T-helper 9 cell (primary cell): ENCODE measurements at regions not wholly inside any gene's neighbourhood (a gene's known extent, or its start where the extent isn't known, plus 50 kb on each side); places are given as distances from the start of the nearest gene placed in this dataset.

Experiments used
- DNase-seq: peaks from one replicate; pipeline ENCODE4 v3.0.0-alpha.2; 2020

- no peak for DNase-seq
Measured at GRCh38 chr18:57991552-57991951, 52.5 kb upstream of the NEDD4L start.

- DNase-seq, result no peak
Measured at GRCh38 chr18:57989536-57989935, 54.5 kb upstream of the NEDD4L start.

GRCh38 chr18:57984490-57985115 lies 59.4 kb upstream of the NEDD4L start:
- no peak for DNase-seq

GRCh38 chr18:57983965-57984364 lies 60.1 kb upstream of the NEDD4L start:
- DNase-seq, result no peak

- no peak for DNase-seq
Measured at GRCh38 chr18:57983472-57983871, 60.6 kb upstream of the NEDD4L start.

GRCh38 chr18:57982372-57983021 lies 61.5 kb upstream of the NEDD4L start:
- DNase-seq, result no peak

- DNase-seq, result no peak
Measured at GRCh38 chr18:57981308-57982028, 62.6 kb upstream of the NEDD4L start.

GRCh38 chr18:57980573-57981307 lies 63.3 kb upstream of the NEDD4L start:
- DNase-seq, result no peak

GRCh38 chr18:57976230-57976773 lies 67.7 kb upstream of the NEDD4L start:
- no peak for DNase-seq

GRCh38 chr18:57975805-57976204 lies 68.2 kb upstream of the NEDD4L start:
- DNase-seq, result no peak

GRCh38 chr18:57974585-57975265 lies 69.3 kb upstream of the NEDD4L start:
- no peak for DNase-seq

GRCh38 chr18:57973889-57974288 lies 70.1 kb upstream of the NEDD4L start:
- no peak for DNase-seq

GRCh38 chr18:57970356-57971095 lies 73.5 kb upstream of the NEDD4L start:
- no peak for DNase-seq

GRCh38 chr18:57969824-57970223 lies 74.2 kb upstream of the NEDD4L start:
- DNase-seq, result no peak

GRCh38 chr18:57965246-57965645 lies 78.8 kb upstream of the NEDD4L start:
- DNase-seq, result no peak

GRCh38 chr18:57961876-57962505 lies 82.0 kb upstream of the NEDD4L start:
- no peak for DNase-seq

- DNase-seq, result no peak
Measured at GRCh38 chr18:57961411-57961810, 82.6 kb upstream of the NEDD4L start.

GRCh38 chr18:57959278-57959677 lies 84.7 kb upstream of the NEDD4L start:
- no peak for DNase-seq

GRCh38 chr18:57957210-57957609 lies 86.8 kb upstream of the NEDD4L start:
- DNase-seq, result no peak

GRCh38 chr18:57956491-57956890 lies 87.5 kb upstream of the NEDD4L start:
- DNase-seq, result no peak

- DNase-seq, result no peak
Measured at GRCh38 chr18:57954935-57955334, 89.1 kb upstream of the NEDD4L start.
